HG03060 (cell line): ENCODE measurements at regions not wholly inside any gene's neighbourhood (a gene's known extent, or its start where the extent isn't known, plus 50 kb on each side); places are given as distances from the start of the nearest gene placed in this dataset.

ENCODE experiments used
- ATAC-seq: cut with Tn5 transposase; IDR thresholded peaks from one replicate; pipeline ENCODE4 v1.9.1; 2021; ENCODE audit warnings: low read depth, moderate number of reproducible peaks; ENCODE audit not compliant: unreplicated experiment

DNA sequence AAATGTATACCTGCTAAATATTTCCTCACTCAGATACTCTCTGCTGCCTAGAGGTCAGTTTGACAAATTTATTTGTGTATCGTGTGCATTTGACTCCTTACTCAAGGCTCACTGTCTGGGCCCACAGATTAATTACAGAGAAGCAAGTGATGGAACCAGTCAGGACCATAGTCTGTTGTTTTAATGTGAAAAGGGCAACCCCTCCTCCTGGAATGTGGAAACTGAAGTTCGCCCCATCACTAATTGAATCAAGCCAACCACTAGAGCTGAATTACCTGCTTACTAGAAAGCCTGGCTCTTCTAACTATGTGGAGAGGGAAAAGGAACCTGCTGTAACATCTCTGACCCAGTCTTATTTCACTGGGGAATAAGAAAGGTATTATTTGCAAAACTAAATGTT, 199.9 kb upstream of the KRR1 start:
- ATAC-seq = no peak

DNA sequence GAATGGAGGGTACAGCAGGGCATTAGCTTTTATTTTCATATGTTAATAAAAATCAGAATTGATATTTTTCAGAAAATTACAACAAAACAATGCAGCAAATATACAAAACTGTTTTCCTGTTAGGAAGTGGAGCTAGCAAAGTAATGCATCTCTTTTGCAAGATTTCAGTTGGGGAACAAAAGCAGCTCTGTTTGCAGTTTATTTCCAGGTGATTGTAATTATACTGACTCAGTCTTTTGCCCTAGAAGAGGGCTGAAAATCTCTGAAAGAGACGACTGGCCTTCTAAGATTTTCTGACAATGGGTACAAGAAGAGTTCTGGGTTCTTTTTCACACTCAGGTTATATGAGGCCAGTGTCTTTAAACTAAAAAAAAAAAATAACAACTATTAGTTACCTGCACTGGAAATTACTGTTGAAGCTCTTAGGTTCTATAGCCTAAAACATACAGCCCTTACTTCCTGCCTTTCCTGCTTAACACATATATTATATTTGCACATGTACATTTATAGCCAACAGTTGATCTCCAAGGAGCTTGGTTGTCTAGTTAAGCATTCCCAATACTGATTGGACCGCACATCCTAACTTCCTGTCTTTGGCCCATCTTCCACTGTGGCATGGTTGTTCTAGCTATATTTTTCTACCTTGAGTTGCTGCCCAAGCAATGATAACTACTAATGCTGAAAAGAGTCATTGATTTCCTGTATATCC, 199.1 kb upstream of the KRR1 start:
- no peak for ATAC-seq

DNA sequence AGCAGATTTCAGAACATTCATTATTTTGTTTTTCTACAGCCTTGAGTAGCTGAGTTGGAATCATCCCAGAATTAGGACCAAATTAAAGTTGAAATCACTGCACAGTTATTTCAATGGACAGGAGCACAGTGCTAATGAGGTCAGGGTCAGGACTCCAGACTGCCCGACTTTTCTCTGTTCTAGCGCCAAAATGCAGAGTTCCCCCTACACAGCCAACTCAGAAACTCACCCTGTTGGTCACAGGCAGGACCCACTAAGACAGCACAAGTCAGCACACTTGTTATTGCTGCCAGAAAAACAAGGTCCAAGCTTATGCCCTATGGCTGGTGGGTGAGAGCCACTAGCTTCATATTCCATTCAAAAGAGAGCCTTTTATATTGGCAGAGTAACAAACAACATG, 198.1 kb upstream of the KRR1 start:
- ATAC-seq = no peak

DNA sequence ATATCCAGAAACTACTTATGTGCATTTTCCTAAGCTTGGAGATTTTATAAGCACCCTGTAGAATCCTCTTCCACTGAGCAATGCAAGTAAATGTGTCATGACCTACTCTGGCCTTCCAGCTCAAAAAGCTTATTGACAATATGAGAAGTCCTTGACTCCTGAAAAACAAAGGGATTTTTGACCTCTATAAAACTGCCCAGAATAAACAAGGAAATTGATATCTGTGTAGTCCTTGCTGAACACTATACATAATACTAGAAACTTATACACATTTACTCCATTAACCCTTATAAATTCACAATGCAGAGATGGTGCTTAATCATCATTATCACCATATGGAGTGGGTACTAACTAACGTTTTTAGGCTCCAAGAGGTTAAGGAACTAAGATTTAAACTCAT, 197.4 kb upstream of the KRR1 start:
- no peak for ATAC-seq

DNA sequence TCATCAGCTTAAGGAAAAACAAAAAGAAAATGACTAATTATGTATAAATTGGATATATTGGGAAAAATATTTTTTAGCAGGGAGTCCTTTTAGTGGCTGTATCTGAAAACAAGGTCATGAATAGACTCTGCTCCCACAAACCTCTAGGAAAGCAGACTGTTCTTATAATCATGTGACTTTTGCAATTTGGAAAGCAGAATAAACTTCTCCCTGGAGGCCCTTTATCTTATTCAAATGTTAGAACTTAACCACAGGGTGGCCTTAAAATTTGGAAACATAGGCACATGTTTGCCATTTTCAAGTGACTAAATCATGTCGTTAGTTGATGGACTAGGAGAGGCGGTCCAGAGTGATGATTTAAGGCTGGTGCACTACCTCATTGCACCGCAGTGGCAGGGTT, 196.6 kb upstream of the KRR1 start:
- no peak for ATAC-seq

DNA sequence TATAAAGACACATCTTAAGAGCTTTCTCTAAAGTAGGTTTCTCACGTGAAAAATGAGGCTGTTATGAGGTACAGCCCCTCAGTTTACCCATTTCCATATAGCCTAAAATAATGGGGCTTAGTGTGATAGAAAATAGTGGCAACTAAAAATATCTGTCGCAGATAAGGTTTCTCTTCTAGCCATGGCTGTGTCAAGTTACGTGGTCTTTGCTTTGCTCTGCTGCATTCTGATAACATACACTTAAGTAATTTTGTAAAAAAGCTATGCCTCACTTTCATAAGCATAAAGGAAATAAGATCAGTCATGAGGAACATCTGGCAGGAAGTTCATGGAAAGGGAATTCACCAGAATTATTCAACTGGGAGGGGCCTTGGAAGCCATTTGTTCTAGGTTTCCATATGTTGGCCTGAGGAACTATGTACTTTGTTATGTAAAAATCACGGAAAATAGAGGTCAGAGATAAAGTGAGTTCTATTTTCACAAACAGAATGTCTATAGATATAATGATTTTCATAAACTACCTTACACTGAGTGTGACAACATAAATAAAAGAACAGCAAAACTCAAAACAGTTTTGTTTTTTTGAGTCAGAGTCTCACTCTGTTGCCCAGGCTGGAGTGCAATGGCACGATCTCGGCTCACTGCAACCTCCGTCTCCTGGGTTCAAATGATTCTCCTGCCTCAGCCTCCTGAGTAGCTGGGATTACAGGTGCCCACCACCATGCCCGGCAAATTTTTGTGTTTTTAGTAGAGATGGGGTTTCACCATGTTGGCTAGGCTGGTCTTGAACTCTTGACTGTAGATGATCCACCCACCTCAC, 195.6 kb upstream of the KRR1 start:
- ATAC-seq = no peak

DNA sequence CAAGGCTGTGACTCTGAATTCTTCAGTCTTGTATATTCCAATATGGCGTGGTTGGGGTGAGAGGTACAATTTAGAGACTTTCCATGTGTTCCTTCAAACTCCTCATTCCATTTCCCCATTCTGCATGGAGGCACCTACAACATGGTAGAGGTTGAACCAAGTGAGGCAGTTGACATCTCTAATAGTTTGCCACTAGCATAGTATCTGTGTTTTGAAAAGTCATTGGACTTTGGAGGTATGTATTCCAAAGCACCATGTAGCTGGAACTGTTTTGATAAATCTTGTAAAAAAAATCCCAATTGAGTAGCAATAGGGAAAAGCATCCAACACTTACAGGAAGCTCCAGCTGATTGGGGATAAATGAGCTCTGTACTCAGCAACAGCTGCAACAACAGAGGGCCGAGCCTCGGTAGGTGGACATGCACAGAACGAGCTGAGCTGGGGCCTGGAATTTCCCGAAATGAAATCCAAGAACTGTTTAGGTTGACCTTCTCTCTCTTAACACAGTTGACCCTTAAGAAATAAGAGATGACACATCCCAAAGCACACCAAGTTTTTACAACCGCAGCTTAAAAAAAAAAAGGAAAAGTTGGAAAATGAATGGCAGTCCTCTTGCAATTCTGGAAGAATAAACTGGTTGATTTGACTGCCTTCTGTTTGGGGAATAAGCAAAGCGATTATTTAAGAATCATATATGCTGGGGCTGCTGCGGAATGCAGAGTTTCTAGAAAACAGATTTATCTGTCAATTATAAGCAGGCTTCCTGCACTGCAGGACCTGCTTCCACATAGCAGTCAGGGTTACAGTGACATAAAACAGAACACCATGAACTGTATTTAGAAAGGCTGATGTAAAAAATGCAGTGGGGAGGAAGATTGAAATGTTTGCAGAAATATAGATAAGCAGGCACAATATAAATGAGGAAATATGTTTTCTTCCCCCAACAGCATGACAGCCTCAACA, 194.6 kb upstream of the KRR1 start:
- ATAC-seq = no peak

DNA sequence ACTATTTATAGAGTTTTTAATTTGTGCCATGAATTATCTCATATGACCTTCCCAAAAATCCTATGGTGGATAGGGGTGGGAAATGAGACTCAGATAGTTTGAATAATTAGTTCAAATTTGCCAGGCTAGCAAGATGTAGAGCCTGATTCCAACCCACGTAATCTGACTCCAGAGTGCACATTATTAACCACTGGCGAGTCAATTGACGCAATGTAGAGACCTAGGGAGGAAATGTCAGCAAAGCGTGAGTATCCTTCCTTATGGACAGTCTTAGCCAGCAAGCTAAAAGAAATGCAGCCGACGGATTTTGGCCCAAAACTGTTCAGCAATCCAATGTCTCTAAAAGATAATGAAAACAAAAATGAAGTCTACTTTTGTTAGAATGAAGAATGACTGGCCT, 193.3 kb upstream of the KRR1 start:
- no peak for ATAC-seq

DNA sequence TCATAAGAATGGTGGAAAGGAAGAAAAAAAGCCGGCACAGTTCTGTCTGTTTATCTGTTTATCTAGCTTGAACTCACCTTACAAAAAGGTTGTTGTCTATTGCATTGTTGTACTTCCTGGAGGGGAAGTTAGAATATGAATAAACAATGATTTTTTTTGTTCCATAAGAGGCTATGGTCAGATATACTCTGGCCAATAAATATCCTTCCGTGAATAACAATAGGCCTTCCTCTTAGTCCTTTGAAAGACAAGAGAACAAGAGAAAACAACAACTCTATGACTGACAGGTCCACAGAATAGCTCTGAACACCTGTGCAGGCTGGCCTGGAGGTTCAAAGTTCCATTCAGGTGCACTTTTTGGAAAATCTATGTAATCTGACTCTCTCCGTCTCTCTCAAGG, 192.8 kb upstream of the KRR1 start:
- no peak for ATAC-seq

DNA sequence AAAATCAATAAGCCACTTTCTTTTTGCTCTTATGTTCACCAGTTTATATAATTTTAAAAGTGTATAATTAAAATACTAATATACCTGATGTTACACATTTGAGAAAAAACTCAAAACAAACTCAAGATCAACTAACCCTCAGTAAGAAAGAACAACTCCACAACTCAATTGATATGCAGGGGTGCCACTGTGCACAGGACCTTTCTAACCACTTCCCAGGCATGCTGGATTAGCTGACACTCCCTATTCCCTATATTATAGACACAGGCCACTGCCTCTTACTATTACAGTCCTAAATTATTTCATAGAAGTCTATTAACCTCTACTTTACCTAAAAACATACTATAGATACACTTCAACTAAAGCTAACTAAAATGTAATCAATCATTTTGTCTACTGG, 191.7 kb upstream of the KRR1 start:
- ATAC-seq = no peak

DNA sequence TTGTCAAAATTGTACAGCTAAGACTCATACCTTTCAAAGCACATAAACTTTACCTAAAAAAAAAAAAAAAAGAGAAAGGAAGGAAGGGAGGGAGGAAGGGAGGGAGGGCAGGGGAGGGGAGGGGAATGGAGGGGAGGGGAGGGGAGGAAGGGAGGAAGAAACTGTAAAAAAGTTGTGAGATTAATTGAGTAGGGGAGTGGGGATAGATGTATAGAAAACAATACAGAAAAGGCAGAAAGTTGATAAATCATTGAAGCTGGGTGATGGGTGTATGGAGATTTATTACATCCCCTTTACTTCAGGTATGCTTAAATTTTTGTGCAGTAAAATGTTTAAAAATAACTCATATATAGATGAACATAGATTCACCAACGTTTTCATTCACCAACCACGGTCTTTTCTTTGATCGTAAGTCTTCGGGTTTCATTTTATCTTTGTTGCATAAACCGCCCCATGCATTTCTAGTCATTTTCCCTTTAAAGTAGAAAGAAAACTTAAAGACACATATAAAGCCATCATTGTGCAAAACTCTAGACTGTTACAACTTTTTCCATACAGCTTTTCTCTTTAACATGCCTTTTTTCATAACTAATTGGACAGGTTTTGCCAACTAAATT, 191.2 kb upstream of the KRR1 start:
- ATAC-seq = no peak

DNA sequence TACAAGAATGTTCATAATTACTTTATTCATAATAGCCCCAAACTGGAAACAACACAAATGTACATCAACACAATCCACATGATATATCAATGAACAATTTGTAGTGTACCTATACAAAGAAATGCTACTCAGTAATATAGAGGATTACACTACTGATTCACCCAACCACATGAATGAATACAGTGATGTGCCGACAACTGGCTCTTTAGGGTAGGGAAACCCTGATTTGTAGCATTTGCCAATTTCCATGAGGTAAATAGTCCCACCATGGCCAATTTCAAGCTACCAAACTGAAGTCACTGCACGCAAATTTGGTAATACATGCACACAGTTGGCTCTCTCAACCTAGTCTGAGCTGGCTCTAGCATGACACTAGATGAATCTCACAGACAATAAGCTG, 190.4 kb upstream of the KRR1 start:
- ATAC-seq = no peak

DNA sequence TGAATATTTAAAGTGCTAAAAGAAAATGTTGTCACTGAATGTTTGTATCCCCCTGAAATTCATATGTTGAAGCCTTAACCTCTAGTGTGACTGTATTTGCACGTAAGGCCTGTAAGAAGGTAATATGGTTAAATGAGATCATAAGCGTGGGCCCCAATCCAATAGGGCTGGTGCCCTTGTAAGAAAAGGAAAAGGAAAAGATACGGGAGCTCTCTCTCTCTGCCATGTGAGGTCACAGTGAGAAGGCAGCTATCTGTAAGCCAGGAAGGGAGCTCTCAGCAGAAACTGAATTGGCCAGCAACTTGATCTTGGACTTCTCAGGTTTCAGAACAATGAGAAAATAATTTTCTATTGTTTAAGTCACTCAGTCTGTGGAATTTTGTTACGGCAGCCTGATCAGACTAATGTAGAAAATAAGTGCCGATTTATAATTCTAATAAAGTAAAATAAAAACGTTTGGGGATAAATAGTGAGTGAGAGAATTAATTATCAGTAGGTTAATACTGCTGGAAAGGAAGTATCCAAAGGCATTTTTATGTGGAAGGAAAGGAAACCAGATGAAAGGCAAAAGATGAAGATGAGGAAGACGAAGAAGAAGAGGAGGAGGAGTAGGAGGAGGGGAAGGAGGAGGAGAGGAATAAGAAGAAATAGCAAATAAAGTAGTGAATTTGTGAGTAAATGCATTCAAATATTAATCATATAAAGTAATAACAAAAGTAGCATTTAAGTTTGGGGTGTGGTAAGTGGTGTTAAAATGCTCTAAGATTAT, 188.5 kb upstream of the KRR1 start:
- ATAC-seq = no peak

DNA sequence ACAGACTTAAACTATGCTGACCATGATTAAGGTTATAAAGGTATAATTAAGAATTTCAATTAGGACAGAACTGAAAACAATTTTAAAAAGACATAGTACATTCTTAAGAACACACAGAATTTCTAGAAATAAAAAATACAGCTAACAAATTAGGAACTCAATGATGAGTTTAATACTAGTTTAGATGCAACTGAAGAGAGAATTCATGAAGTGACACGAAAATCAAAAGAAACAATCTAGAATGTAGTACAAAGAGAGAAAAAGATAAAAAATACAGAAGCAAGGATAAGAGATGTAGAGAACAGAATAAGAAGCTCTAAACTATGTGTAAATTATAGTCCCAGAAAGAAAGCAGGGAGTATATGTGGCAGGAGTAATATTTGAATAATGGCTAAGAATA, 187.8 kb upstream of the KRR1 start:
- ATAC-seq = no peak

DNA sequence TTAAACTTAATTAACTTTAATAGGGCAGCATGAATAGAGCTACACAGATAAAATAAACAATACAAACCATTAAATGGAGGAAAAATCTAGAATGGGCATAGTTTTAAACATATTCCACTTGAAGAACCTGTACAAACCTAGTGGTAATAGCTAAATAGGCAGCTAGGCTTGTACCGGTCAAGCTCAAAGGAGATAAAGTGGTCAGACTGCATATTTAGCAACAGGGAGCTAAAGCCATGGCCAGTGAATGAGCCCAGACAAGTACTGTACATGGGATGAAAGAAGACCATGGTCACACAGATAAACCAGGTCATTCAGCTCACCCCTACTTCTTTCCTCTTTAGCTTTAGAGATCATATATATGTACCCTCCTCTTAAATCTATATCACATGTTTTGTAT, 186.6 kb upstream of the KRR1 start:
- ATAC-seq = no peak

DNA sequence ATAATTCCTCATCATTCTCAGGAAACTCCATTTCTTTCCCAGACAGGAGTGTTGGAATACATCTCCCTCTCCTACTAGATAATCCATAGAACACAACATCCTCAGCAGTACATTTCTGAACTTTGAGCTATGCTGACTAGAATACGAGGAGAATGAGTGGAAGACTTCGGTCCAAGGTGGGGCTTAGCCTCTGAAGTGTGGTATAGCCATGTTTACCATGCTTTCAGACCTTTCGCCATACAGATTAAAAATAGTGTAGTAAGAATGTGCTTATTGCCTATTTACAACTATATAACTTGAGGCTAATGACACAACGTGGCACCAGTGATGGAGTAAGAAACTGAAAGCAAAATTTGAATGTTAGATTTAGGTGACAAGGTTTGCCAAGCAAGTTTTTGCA, 184.5 kb upstream of the KRR1 start:
- ATAC-seq = no peak

DNA sequence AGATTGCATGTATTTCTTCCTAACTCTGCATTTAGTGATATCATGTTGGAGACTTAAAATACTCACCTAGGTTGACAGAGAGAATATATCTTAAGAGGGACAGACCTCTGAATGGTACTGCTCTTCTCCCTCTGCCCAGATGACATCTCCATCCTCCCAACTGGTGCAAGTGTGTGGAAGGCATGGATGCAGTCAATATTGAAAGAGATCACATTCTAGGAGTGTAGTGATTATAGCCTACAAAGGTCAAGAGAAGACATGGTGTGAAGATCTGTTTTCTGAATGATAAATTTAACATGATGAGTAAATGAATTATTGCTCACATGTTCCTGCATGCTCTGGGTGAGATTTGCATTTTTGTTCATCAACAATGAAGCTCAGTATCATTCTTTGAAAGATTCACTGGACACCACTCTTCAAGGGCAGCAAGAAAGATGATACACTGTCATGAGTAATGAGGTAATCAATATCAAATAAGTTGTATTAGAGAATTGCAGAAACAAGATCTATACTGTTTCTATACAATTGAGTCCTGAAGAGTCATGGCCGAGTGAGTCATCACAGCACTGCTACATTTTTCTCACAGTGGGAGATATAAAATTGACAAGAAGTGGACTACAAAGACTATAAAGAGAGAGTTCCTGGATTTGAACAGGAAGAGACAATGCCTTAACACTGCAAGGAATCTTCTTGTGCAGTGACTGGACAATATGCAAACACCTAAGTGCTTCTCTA, 183.3 kb upstream of the KRR1 start:
- no peak for ATAC-seq

DNA sequence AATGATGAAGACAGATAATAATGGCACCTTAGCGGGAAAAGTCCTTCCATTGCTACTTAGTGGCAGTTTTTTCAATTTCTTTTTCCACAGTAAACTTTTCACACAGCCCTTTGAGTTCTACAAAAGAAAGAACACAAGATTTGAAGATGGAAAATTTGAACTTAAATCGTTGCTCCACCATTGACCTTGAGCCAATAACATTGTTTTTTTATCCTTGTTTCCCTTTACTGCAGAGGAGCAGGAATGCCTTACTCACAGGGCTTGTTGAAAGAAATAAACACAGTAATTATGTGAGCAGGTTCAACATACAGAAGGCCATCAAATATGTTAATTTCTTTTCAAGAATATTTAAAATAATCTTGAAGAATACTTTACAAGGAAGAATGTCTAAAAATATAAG, 181.5 kb upstream of the KRR1 start:
- ATAC-seq = no peak

DNA sequence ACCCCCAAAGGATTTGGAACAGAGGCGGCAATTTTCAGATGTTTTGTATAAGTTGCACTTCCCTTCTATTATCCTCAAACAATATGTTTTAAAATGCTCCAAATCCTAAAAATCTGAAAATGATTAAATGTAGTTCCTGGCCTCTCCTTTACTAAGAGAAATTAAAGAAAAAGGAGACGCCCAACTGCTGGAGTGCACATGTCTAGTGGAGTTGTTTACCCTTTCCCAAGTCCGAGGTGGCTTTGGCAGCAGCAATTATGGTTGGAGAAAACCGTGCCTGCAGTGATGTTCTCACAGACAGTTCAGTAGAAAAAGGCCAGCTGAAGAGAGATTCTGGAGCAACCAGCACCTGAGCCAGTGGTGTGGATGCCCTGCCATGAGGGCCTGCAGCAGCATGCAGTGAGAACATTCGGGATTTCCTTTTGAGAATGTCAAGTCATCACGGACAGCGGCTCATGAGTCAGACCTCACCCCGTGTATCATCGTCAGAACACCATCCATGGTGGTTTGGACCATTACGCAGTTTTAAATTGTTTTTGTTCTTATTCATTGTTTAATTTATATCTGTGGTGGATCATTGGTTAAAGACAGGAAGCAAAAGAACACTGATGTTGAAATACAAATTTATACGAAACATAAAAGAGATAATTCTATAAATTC, 179.0 kb upstream of the KRR1 start:
- ATAC-seq = no peak
